ENCODE measurements at regions not wholly inside any gene's neighbourhood (a gene's known extent, or its start where the extent isn't known, plus 50 kb on each side); places are given as distances from the start of the nearest gene placed in this dataset.

DNA sequence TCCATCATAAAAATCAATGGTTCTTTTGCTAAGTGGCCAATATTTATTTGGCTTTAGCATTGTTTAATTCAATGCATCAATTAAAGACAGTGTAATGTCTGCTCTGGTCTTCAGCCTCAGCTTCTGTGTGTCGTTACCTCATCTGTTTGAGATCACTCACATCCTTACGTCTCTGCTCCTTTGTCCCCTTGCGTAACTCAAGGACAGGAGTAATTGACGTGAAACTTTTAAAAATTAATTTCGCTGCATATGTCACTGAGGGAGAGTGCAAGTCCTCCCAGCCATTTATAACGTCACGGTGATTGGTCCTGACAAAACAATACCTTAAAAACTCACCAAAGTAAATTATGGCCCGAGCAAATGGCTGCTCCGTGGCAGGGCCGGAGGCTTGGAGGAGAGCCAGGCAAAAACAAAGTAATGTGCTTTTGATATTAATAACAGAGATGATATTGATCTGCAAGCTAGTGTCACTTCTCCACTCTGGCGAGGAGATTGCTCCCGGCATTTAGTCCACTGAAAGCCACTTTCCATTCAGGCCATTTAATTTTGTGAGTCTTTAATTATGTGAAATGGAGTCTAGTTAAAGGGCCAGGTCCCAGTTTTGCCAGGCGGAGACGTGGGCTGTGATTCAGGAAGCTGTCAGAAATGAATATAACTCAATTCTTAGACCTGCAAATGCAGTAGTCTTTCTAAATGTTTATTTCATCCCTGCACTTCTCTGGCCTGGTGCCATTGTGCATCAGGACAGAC is 150.9 kb upstream of the POU3F1 start:
- TF ChIP-seq, protein P1, sequence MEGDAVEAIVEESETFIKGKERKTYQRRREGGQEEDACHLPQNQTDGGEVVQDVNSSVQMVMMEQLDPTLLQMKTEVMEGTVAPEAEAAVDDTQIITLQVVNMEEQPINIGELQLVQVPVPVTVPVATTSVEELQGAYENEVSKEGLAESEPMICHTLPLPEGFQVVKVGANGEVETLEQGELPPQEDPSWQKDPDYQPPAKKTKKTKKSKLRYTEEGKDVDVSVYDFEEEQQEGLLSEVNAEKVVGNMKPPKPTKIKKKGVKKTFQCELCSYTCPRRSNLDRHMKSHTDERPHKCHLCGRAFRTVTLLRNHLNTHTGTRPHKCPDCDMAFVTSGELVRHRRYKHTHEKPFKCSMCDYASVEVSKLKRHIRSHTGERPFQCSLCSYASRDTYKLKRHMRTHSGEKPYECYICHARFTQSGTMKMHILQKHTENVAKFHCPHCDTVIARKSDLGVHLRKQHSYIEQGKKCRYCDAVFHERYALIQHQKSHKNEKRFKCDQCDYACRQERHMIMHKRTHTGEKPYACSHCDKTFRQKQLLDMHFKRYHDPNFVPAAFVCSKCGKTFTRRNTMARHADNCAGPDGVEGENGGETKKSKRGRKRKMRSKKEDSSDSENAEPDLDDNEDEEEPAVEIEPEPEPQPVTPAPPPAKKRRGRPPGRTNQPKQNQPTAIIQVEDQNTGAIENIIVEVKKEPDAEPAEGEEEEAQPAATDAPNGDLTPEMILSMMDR (IDR thresholded peaks at IDR 0.05; ENCODE audit: poor library complexity, severe bottlenecking): no peak
- TF ChIP-seq MXI1 (conservative IDR thresholded peaks at IDR 0.05; ENCODE audit: poor library complexity, severe bottlenecking): no peak

All from neural cell (in vitro differentiated cells).